AG04450 (cell line): ENCODE measurements at regions not wholly inside any gene's neighbourhood (a gene's known extent, or its start where the extent isn't known, plus 50 kb on each side); places are given as distances from the start of the nearest gene placed in this dataset.
A peak's percentile ranks its signal among the peaks of the same experiment; 100 is the strongest.

Experiments
- CTCF ChIA-PET: fragments of 300-600, 350-600 bp; formaldehyde crosslinking; extraction: SDS; loops from one replicate; lab custom pipeline; 2022; ENCODE audit warnings: antibody characterized with exemption, inconsistent platforms; lab: Charles Lee
- POLR2A ChIA-PET: fragments of 350-600 bp; formaldehyde crosslinking; extraction: SDS; loops from one replicate; lab custom pipeline; 2021; ENCODE audit warnings: antibody characterized with exemption, inconsistent platforms; lab: Yijun Ruan, JAX
- DNase-seq: peaks from one replicate; pipeline ENCODE4 v3.0.0-alpha.2; 2011; ENCODE audit warnings: low read depth, low spot score
- H3K27ac ChIP-seq: one replicate; pipeline ENCODE4 v1.5.1; 2012; ENCODE audit warnings: low read depth, low read length, control low read depth
- H3K27me3 ChIP-seq: one replicate; pipeline ENCODE4 v1.6.0; 2012; ENCODE audit warnings: low read length; ENCODE audit not compliant: control insufficient read depth, insufficient read depth
- H3K4me3 ChIP-seq: 2 replicates; pipeline ENCODE4 v1.5.1; 2011; ENCODE audit warnings: mild to moderate bottlenecking, low read depth, low read length, control low read depth
- H3K9me3 ChIP-seq: 2 replicates; pipeline ENCODE4 v1.5.1; 2012; ENCODE audit warnings: low read length; ENCODE audit not compliant: control insufficient read depth, insufficient read depth
- CTCF ChIP-seq: IDR thresholded peaks from 2 replicates; pipeline ENCODE4 v1.5.1; 2011; ENCODE audit warnings: low read depth, low read length, control low read depth, inconsistent platforms

GRCh38 chr2:12948231-12948960, 231.7 kb downstream of the TRIB2 start:
- no peak for TF ChIP-seq CTCF
- ChIA-PET POLR2A (no interaction called here), CTCF (interaction anchor here (1.8 to 2.7 kb wide), 2 partner anchors 17 to 58 kb away, joined by 7 to 10 read pairs; no protein-coding TSS in a partner anchor)
- H3K27ac ChIP-seq = no peak overlapping the region
- H3K27me3 ChIP-seq = no peaks in the 10 kb centered on the region
- H3K4me3 ChIP-seq = no peak overlapping the region
- peak; percentile 26 for DNase-seq
- no peaks in the 10 kb centered on the region for H3K9me3 ChIP-seq

GRCh38 chr2:12948961-12949353, 232.2 kb downstream of the TRIB2 start:
- Histone ChIP-seq H3K9me3 (no peaks in the 10 kb centered on the region), H3K27me3 (no peaks in the 10 kb centered on the region), H3K4me3 (no peak overlapping the region), H3K27ac (no peak overlapping the region)
- no peak for DNase-seq
- ChIA-PET POLR2A (no interaction called here), CTCF (interaction anchor here (1.8 to 2.7 kb wide), 2 partner anchors 18 to 58 kb away, joined by 7 to 10 read pairs; no protein-coding TSS in a partner anchor)
- no peak for TF ChIP-seq CTCF

DNA sequence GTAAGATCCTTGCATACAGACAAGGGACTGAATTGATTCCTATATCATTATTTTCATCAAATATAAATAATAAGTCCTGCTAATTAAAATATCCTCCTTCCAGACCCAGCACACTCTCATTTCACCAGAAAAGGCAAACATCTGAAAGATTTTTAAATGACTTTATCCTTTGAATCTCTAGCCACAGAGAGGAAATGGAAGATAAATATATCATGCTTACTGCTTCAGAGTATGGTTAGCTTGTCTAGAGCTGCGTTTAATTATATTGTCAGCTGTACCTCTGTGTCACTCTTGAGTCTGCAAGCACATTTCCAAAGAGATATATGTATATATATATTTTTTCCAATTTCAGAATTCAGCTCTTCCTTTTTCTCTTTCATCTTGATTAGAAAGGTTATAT, 232.7 kb downstream of the TRIB2 start:
- POLR2A ChIA-PET = no interaction called here
- DNase-seq = no peak
- CTCF ChIA-PET = interaction anchor here (1.8 to 2.7 kb wide), 2 partner anchors 18 to 57 kb away, joined by 7 to 10 read pairs; no protein-coding TSS in a partner anchor

DNA sequence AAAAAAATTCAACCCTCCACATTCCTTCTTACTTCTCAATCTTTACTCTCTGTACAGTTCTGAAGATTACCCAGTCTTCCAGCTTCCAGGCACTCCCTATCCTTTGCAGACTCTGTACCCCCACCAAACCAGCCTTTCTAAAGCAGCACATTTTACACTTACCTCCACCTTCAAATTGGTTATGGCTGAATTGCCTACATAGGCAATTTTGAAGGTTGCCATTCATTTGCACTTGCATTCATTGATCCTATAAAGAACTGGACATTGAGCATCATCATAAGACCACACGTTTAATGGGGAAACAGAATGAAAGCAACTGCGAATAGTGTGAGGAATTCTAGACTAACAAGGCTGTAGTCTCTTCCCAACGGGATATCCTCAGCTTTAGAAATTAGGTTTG, 233.4 kb downstream of the TRIB2 start:
- Histone ChIP-seq H3K27me3 (no peaks in the 10 kb centered on the region), H3K27ac (no peak overlapping the region), H3K4me3 (no peak overlapping the region), H3K9me3 (no peaks in the 10 kb centered on the region)
- ChIA-PET CTCF (interaction anchor here (1.8 to 2.7 kb wide), 2 partner anchors 19 to 57 kb away, joined by 7 to 10 read pairs; no protein-coding TSS in a partner anchor), POLR2A (no interaction called here)
- DNase-seq = no peak
- TF ChIP-seq CTCF = no peak

More for the DNA sequence above, 232.7 kb downstream of the TRIB2 start:
- Histone ChIP-seq H3K4me3 (no peak overlapping the region), H3K9me3 (no peaks in the 10 kb centered on the region), H3K27ac (no peak overlapping the region), H3K27me3 (no peaks in the 10 kb centered on the region)
- no peak for TF ChIP-seq CTCF

DNA sequence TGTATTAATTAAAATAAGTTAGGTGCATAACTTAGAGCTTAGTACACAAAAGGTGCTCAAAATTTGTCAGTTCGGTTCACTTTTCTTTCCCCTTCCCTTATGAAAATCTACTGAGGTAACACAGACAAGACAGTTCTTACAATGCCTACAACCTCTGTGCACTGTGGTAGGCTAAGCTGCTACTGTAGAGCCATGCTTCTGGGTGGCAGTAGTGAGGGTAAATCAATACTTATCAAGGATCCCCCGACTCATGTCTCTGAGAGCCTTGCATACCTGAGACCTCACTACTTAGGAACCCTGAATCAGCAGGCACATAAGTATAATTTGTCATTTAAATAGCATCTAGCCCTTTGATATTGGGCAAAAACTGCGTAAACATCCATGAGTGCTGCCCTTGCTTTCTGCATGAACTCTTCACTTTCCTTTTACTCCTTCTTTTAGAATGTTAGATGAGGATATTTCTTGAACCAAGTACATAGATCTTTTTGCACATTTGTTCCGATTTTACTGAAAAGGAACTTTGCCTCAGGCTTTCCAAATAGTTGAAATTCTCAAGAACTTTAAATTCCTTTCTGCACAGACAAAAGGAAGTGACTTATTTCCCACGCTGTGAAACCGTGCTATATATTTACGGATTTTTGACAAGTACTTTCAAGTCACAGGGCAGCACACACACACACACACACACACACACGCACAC, 234.4 kb downstream of the TRIB2 start:
- no peak overlapping the region for H3K4me3 ChIP-seq
- no peak for TF ChIP-seq CTCF
- H3K9me3 ChIP-seq = no peaks in the 10 kb centered on the region
- ChIA-PET POLR2A (no interaction called here), CTCF (interaction anchor here (1.5 to 2.7 kb wide), 3 partner anchors 56 to 235 kb away, joined by 4 to 7 read pairs (median 5); partner anchors contain the start of gene TRIB2)
- no peaks in the 10 kb centered on the region for H3K27me3 ChIP-seq
- H3K27ac ChIP-seq = no peak overlapping the region
- DNase-seq = no peak
